ENCODE measurements at regions not wholly inside any gene's neighbourhood (a gene's known extent, or its start where the extent isn't known, plus 50 kb on each side); places are given as distances from the start of the nearest gene placed in this dataset.
A peak's percentile ranks its signal among the peaks of the same experiment; 100 is the strongest.

DNA sequence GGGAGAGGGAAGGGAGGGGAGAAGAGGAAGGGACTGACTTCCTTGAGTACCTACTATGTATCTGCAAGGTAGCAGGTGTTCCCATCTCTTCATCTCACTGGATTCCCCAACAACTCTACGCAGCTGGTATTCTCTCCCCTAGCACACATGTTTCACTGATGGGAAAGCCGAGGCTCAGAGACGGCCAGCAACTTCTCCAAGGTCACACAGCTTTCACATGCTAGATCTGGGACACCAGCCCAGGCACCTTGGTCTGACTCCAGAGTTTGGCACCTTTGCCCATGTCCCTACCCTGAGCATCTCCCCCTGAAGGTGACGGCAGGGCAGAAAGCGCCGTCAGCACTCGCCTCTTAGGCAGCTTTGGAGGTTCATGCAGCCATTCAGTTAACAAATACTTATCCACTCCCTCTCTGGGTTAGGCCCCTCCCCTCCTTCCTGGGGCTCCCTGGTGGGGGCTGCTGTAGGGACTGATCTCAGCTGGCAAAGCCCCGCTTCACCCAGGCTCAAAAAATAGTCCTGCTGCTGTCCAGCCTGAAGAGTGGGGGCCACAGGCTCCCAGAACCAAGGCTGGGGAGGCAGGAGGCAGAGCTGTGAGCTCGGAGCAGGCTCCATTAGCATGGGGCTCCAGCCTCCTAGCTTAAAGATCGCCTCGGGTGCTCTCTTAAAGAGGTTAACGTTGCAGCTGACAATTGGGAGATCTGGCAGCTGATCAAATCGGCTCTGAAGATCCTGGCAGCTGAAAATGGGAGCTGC lies 79.4 kb downstream of the IGLL1 start:
- TF ChIP-seq KDM1A (IDR thresholded peaks at IDR 0.05; ENCODE audit: borderline replicate concordance, low read length): peak; percentile 65; the same call in 1 of the 2 replicates
- TF ChIP-seq RXRA (IDR thresholded peaks at IDR 0.05; ENCODE audit: insufficient read depth, low read depth, low read length): no peak
- no peak for TF ChIP-seq SP2 (IDR thresholded peaks at IDR 0.05; ENCODE audit: low read length)
- no peak for TF ChIP-seq RNF2 (IDR thresholded peaks at IDR 0.05; ENCODE audit: borderline replicate concordance, low read depth, low read length, missing control alignments, poor library complexity, severe bottlenecking)
- no peaks in the 10 kb centered on the region for H3K36me3 ChIP-seq (ENCODE audit: control insufficient read depth in 2 of 4, insufficient read depth in 4 of 4, low read length in 3 of 4)
- CTCF ChIA-PET (ENCODE audit: partially characterized antibody): no interaction called here
- H3K23ac ChIP-seq (ENCODE audit: insufficient read length): no peak overlapping the region
- no peak overlapping the region for H3K56ac ChIP-seq (replicated peaks; ENCODE audit: insufficient read length, low read depth, low read length)
- H3K4ac ChIP-seq (replicated peaks; ENCODE audit: insufficient read length, low read depth, low read length): no peak overlapping the region
- POLR2A ChIA-PET (ENCODE audit: partially characterized antibody): no interaction called here
- DNase-seq (ENCODE audit: low read depth in 1 of 2, low spot score in 2 of 2) (no peak), FAIRE-seq (no peak)
- H3K4me3 ChIP-seq (ENCODE audit: extremely low read depth in 1 of 4, insufficient read depth in 2 of 4, low read depth in 3 of 4, low read length in 4 of 4): no peak overlapping the region
- no peak overlapping the region for H3K14ac ChIP-seq (ENCODE audit: insufficient read length)
- no peaks in the 10 kb centered on the region for H3K79me1 ChIP-seq (ENCODE audit: low read depth, low read length)
- H4K5ac ChIP-seq (ENCODE audit: insufficient read length, low read depth, low read length): no peak overlapping the region
- no peak overlapping the region for H2AFZ ChIP-seq (ENCODE audit: low read length)
- no peaks in the 10 kb centered on the region for H3K79me2 ChIP-seq (ENCODE audit: control insufficient read depth in 1 of 2, insufficient read depth in 2 of 2, low read length in 2 of 2)
- H2BK12ac ChIP-seq (ENCODE audit: low read depth, low read length): no peak overlapping the region
- no peaks in the 10 kb centered on the region; the same call in 1 of the 2 replicates for H3K23me2 ChIP-seq (ENCODE audit: low read depth, low read length)
- H3K4me2 ChIP-seq (ENCODE audit: insufficient read depth in 1 of 2, low read depth in 2 of 2, low read length in 2 of 2): 0 out of 4 replicates have a peak overlapping the region, but pooled peaks of 1 of the 2 experiments have one; percentile 11
- no peak overlapping the region for H4K91ac ChIP-seq (replicated peaks; ENCODE audit: insufficient read length, low read length)
- no peaks in the 10 kb centered on the region for H3K9me3 ChIP-seq (ENCODE audit: insufficient read depth in 2 of 2, low read depth in 1 of 2, low read length in 1 of 2)
- peaks cover 0 to 2% of the 10 kb centered on the region in 2 experiments for H4K20me1 ChIP-seq (replicated peaks in 1 of 2; ENCODE audit: control insufficient read depth in 1 of 2, insufficient read depth in 2 of 2, low read length in 2 of 2)
- WGBS, 2 experiments (ENCODE audit: extremely low coverage in 1 of 2, insufficient coverage in 1 of 2, insufficient read length in 1 of 2, insufficient replicate concordance in 2 of 2, low coverage in 1 of 2, low lambda C conversion rate in 2 of 2, missing lambda C conversion rate in 1 of 2): 69% methylated on average over 13 of the region's 13 CpGs; no CpG with 5 or more reads in 1 of the 2 experiments
- no peak overlapping the region for H2BK20ac ChIP-seq (ENCODE audit: low read length)
- H3K18ac ChIP-seq (ENCODE audit: extremely low read depth, low read length): no peak overlapping the region
- H3K27me3 ChIP-seq (replicated peaks in 1 of 4; ENCODE audit: control insufficient read depth in 3 of 4, extremely low read depth in 1 of 4, insufficient read depth in 3 of 4, low read length in 3 of 4): peaks cover 0 to 8% (median under 1%) of the 10 kb centered on the region in 4 experiments; a peak in 3 of 7 replicates
- no peak overlapping the region for H2BK5ac ChIP-seq (ENCODE audit: low read depth, low read length)
- H2BK15ac ChIP-seq (ENCODE audit: low read length): no peak overlapping the region
- no peak overlapping the region for H2BK120ac ChIP-seq (replicated peaks; ENCODE audit: low read depth, low read length)
- 0 out of 2 replicates have a peak overlapping the region, but pooled peaks have one; percentile 36 for H4K8ac ChIP-seq (ENCODE audit: extremely low read depth, insufficient read depth, low read length)
- no peak overlapping the region for H3K27ac ChIP-seq (ENCODE audit: low read depth, low read length)
- peaks cover 0 to 10% (median 6%) of the 10 kb centered on the region in 4 experiments; a peak in 5 of 7 replicates for H3K4me1 ChIP-seq (replicated peaks in 1 of 4; ENCODE audit: control insufficient read depth in 3 of 4, insufficient read depth in 4 of 4, low read length in 3 of 4)
- no peak overlapping the region for H2AK5ac ChIP-seq (ENCODE audit: low read depth, low read length)
- H3K9ac ChIP-seq (replicated peaks in 1 of 4; ENCODE audit: extremely low read depth in 1 of 4, low read depth in 3 of 4, low read length in 3 of 4): no peak overlapping the region

Data from H1 (cell line).